ENCODE measurements at regions not wholly inside any gene's neighbourhood (a gene's known extent, or its start where the extent isn't known, plus 50 kb on each side); places are given as distances from the start of the nearest gene placed in this dataset.
A peak's percentile ranks its signal among the peaks of the same experiment; 100 is the strongest.

GRCh38 chr6:85749236-85749635 lies 106.5 kb upstream of the SYNCRIP start:
- TF ChIP-seq POLR2A (IDR thresholded peaks at IDR 0.05) = no peak
- TF ChIP-seq, protein P1, sequence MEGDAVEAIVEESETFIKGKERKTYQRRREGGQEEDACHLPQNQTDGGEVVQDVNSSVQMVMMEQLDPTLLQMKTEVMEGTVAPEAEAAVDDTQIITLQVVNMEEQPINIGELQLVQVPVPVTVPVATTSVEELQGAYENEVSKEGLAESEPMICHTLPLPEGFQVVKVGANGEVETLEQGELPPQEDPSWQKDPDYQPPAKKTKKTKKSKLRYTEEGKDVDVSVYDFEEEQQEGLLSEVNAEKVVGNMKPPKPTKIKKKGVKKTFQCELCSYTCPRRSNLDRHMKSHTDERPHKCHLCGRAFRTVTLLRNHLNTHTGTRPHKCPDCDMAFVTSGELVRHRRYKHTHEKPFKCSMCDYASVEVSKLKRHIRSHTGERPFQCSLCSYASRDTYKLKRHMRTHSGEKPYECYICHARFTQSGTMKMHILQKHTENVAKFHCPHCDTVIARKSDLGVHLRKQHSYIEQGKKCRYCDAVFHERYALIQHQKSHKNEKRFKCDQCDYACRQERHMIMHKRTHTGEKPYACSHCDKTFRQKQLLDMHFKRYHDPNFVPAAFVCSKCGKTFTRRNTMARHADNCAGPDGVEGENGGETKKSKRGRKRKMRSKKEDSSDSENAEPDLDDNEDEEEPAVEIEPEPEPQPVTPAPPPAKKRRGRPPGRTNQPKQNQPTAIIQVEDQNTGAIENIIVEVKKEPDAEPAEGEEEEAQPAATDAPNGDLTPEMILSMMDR (IDR thresholded peaks at IDR 0.05) = no peak
- ATAC-seq (no peak), DNase-seq (no peak)
- Histone ChIP-seq H3K4me1 (no peaks in the 10 kb centered on the region), H3K27ac (no peak overlapping the region), H3K9me3 (no peaks in the 10 kb centered on the region), H3K4me3 (no peak overlapping the region), H3K36me3 (no peaks in the 10 kb centered on the region), H3K27me3 (no peaks in the 10 kb centered on the region)
- intact Hi-C loops (cut with DNase I) = no loop called here
- WGBS (ENCODE audit: insufficient coverage, low coverage, low lambda C conversion rate, missing lambda C conversion rate) = 68% methylated on average over 4 of the region's 4 CpGs

- no peaks in the 10 kb centered on the region for H3K27me3 ChIP-seq
- no peak for DNase-seq
- no peaks in the 10 kb centered on the region for H3K4me1 ChIP-seq
- no peaks in the 10 kb centered on the region for H3K36me3 ChIP-seq
- no peak for TF ChIP-seq POLR2A (IDR thresholded peaks at IDR 0.05)
- TF ChIP-seq, protein P1 (IDR thresholded peaks at IDR 0.05) = no peak
- WGBS (ENCODE audit: insufficient coverage, low coverage, low lambda C conversion rate, missing lambda C conversion rate) = 36% methylated on average over 1 of the region's 1 CpG
- peak in 1 of 4 donors; percentile 60 for ATAC-seq
- H3K4me3 ChIP-seq = no peak overlapping the region
- H3K9me3 ChIP-seq = no peaks in the 10 kb centered on the region
- H3K27ac ChIP-seq = no peak overlapping the region
- intact Hi-C loops (cut with DNase I) = no loop called here
Observed at GRCh38 chr6:85747666-85748065, 105.0 kb upstream of the SYNCRIP start.

DNA sequence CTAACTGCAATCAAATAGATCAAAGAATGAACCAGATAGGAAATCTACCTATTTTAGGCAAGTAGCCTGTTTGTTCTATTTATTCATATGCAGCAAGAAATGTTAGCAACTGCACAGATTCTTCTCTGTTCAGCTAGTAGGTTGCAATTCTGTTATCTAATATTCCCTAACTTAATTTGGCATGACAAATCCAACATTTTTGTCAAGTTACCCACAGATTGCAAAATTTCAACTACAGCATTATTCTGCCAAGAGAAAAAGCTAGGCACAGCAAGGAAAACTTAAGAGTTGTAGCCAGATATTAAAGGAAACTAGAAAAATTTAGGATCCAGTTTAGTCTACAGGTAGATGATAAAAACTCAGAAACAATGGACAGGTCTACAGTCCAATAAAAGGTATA lies 104.4 kb upstream of the SYNCRIP start:
- DNase-seq = no peak
- H3K36me3 ChIP-seq = no peaks in the 10 kb centered on the region
- no peak overlapping the region for H3K4me3 ChIP-seq
- H3K9me3 ChIP-seq = no peaks in the 10 kb centered on the region
- no peaks in the 10 kb centered on the region for H3K27me3 ChIP-seq
- no peak for ATAC-seq
- no peaks in the 10 kb centered on the region for H3K4me1 ChIP-seq
- H3K27ac ChIP-seq = no peak overlapping the region
- intact Hi-C loops (cut with DNase I) = no loop called here
- TF ChIP-seq, protein P1 (IDR thresholded peaks at IDR 0.05) = no peak
- TF ChIP-seq POLR2A (IDR thresholded peaks at IDR 0.05) = no peak

GRCh38 chr6:85744433-85744970 lies 101.8 kb upstream of the SYNCRIP start:
- ATAC-seq (no peak), DNase-seq (no peak)
- Histone ChIP-seq H3K27me3 (no peaks in the 10 kb centered on the region), H3K4me1 (no peaks in the 10 kb centered on the region), H3K36me3 (no peaks in the 10 kb centered on the region), H3K9me3 (no peaks in the 10 kb centered on the region), H3K27ac (no peak overlapping the region), H3K4me3 (no peak overlapping the region)
- 17% methylated on average over 2 of the region's 4 CpGs for WGBS (ENCODE audit: insufficient coverage, low coverage, low lambda C conversion rate, missing lambda C conversion rate)
- no peak for TF ChIP-seq POLR2A (IDR thresholded peaks at IDR 0.05)
- TF ChIP-seq, protein P1 (IDR thresholded peaks at IDR 0.05) = no peak
- intact Hi-C loops (cut with DNase I) = no loop called here

DNA sequence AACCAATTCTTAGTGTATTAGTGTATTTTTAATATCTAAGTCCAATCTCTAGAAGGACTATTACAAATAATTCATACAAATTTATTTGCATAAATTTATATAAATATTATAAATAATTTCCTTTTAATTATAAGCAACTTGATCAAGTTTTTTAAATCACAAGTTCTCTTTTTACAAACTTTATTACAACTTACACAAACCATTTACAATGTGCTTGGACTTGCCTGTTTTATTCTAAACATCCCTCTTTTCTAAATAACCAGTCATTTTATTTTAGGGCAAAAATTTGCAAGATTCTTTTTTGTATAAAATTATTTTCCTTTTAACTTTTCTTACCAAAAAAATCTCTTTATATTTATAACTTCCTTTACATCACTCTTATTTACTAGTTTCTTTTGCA lies 83.5 kb upstream of the SYNCRIP start:
- no peak for ATAC-seq
- DNase-seq = no peak
- no peak for TF ChIP-seq POLR2A (IDR thresholded peaks at IDR 0.05)
- TF ChIP-seq, protein P1 (IDR thresholded peaks at IDR 0.05) = no peak
- no peaks in the 10 kb centered on the region for H3K4me1 ChIP-seq
- intact Hi-C loops (cut with DNase I) = no loop called here
- H3K36me3 ChIP-seq = no peaks in the 10 kb centered on the region
- no peak overlapping the region for H3K27ac ChIP-seq
- H3K4me3 ChIP-seq = no peak overlapping the region
- no peaks in the 10 kb centered on the region for H3K9me3 ChIP-seq
- no peaks in the 10 kb centered on the region for H3K27me3 ChIP-seq

Data from right lobe of liver (tissue), 6 donors.